Ascending aorta (tissue), 2 donors: ENCODE measurements at regions not wholly inside any gene's neighbourhood (a gene's known extent, or its start where the extent isn't known, plus 50 kb on each side); places are given as distances from the start of the nearest gene placed in this dataset.

Source experiments
- DNase-seq, 2 donors: peaks; one replicate each; pipeline ENCODE4 v3.0.0-alpha.2; 2019; ENCODE audit warnings: low spot score in 2 of 2
- H3K27ac ChIP-seq, 2 donors: fragments of 200-600 bp; sonication (generic); one replicate each; pipeline ENCODE4 v1.5.1; 2016 to 2017; ENCODE audit warnings: mild to moderate bottlenecking in 1 of 2
- H3K27me3 ChIP-seq: fragments of 200-600 bp; sonication (generic); one replicate; pipeline ENCODE4 v1.5.1; 2017
- H3K36me3 ChIP-seq, 2 donors: fragments of 200-600 bp; sonication (generic); one replicate each; pipeline ENCODE4 v1.5.1; 2016
- H3K4me1 ChIP-seq, 2 donors: fragments of 200-600 bp; sonication (generic); one replicate each; pipeline ENCODE4 v1.5.1; 2016 to 2017; ENCODE audit warnings: mild to moderate bottlenecking in 1 of 2
- H3K4me3 ChIP-seq, 2 donors: fragments of 200-600 bp; sonication (generic); one replicate each; pipeline ENCODE4 v1.5.1; 2016 to 2017; ENCODE audit warnings: mild to moderate bottlenecking in 1 of 2
- H3K9me3 ChIP-seq, 2 donors: fragments of 200-600 bp; sonication (generic); one replicate each; pipeline ENCODE4 v1.5.1; 2016
- intact Hi-C: fragments of 100-400 bp; cut with DNase I; formaldehyde crosslinking; loops from one replicate; pipeline ENCODE4 v1.15.1; 2023
- TF ChIP-seq, protein P1 (sequence below), 3 experiments: fragments of 200-600 bp in 2 of 3; fragments of 450-650 bp in 1 of 3; sonication (generic) in 2 of 3; IDR thresholded peaks; one replicate each; pipeline ENCODE4 v1.5.1; 2016 to 2019; ENCODE audit warnings: antibody characterized with exemption in 3 of 3, mild to moderate bottlenecking in 1 of 3, moderate library complexity in 1 of 3

DNA sequence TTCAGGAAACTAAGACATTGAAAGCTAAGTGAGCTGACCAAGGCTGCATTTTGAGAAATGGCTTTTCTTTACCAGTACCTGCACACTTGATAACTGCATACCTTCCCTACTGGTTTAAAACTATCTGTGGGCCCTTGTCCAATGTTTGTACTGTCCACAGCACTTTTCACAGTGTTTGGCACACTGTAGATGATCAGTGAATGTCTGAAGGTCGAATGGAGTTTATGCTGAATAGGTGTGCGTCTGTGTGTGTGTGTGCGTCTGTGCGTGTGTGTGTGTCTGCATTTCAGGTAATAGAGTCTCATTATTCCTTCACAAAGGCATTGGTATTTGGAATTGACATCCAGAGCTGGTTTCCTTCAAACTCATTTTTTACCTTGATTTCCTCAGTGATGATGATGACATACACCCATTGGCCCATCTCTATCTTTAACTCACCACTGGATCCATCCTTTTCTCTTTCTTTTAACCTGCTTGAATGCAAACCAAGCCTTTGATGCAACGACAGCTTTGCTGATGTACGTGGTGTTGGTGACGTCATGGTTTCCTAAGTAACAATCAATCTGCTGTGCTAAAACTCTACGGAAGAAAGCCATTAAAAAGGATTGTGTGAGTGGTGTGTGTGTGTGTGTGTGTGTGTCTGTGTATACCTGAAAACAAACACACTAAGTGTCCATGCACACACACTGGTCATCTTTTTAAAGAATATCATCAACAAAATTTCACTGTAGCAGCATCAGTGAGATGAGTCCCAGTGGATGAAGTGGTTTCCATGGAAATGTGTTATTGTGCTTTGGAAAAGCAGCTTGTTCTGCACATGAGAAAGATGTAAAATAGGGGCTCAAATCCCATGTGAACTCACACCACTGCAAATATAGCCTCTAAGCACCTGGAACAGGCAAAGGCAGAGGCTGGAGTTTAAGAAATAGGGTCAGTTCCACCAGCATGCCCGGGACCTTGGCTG, 490.2 kb upstream of the B3GAT1 start:
- no peak overlapping the region for H3K27ac ChIP-seq
- intact Hi-C loops, result no loop called here
- no peaks in the 10 kb centered on the region for H3K36me3 ChIP-seq
- peaks cover 0 to 12% of the 10 kb centered on the region in 2 donors for H3K4me1 ChIP-seq
- TF ChIP-seq, protein P1, sequence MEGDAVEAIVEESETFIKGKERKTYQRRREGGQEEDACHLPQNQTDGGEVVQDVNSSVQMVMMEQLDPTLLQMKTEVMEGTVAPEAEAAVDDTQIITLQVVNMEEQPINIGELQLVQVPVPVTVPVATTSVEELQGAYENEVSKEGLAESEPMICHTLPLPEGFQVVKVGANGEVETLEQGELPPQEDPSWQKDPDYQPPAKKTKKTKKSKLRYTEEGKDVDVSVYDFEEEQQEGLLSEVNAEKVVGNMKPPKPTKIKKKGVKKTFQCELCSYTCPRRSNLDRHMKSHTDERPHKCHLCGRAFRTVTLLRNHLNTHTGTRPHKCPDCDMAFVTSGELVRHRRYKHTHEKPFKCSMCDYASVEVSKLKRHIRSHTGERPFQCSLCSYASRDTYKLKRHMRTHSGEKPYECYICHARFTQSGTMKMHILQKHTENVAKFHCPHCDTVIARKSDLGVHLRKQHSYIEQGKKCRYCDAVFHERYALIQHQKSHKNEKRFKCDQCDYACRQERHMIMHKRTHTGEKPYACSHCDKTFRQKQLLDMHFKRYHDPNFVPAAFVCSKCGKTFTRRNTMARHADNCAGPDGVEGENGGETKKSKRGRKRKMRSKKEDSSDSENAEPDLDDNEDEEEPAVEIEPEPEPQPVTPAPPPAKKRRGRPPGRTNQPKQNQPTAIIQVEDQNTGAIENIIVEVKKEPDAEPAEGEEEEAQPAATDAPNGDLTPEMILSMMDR (IDR thresholded peaks at IDR 0.05), result no peak
- no peaks in the 10 kb centered on the region for H3K27me3 ChIP-seq
- H3K4me3 ChIP-seq, result no peak overlapping the region
- H3K9me3 ChIP-seq, result no peaks in the 10 kb centered on the region
- DNase-seq, result no peak

GRCh38 chr11:134901542-134901941, 489.5 kb upstream of the B3GAT1 start:
- Histone ChIP-seq H3K4me1 (peaks cover 0 to 12% of the 10 kb centered on the region in 2 donors), H3K27me3 (no peaks in the 10 kb centered on the region), H3K9me3 (no peaks in the 10 kb centered on the region), H3K27ac (no peak overlapping the region), H3K36me3 (no peaks in the 10 kb centered on the region), H3K4me3 (no peak overlapping the region)
- intact Hi-C loops, result no loop called here
- TF ChIP-seq, protein P1 (IDR thresholded peaks at IDR 0.05), result no peak
- DNase-seq, result no peak

DNA sequence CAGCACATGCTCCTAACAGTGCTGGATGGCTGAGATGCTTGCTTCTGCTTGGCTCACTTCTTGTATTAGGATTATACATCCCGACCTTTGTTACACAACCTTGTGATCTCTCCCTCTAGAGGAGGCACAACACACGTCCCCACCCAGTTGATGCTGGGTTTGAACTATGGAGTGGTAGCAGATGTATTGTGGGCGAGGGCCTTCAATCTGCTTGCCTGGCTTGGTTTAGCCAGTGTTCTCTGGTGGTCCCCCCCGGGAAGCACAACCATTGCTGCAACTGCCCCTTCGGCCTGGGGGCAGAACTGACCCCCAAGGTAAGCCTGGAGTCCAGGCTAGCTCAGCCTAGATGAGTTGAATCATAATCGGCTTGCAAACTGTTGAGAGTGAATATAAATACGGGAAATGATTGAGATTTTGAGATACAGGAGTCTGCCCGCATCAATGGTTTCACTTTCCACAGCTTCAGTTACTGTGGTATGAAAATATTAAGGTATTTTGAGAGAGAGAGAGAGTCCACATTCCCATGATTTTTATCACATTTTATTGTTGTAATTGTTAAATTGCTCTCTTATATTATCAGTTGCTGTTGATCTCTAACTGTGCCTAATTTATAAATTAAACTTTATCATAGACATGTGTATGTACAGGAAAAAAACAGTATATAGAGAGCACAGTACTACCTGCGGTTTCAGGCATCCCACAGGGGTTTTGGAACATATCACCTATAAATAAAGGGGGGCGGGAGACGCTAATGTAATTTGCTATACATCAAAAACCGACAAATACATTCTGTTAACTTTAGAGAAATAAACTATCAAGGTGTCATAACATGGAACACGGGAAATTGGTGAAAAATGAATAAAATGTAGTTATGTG, 482.0 kb upstream of the B3GAT1 start:
- no peaks in the 10 kb centered on the region for H3K27me3 ChIP-seq
- TF ChIP-seq, protein P1 (IDR thresholded peaks at IDR 0.05), result no peak
- H3K4me1 ChIP-seq, result no peaks in the 10 kb centered on the region
- H3K27ac ChIP-seq, result no peak overlapping the region
- no peak for DNase-seq
- no peaks in the 10 kb centered on the region for H3K36me3 ChIP-seq
- no peaks in the 10 kb centered on the region for H3K9me3 ChIP-seq
- intact Hi-C loops, result no loop called here
- no peak overlapping the region for H3K4me3 ChIP-seq

- H3K9me3 ChIP-seq, result no peaks in the 10 kb centered on the region
- no peak overlapping the region for H3K27ac ChIP-seq
- H3K4me1 ChIP-seq, result no peaks in the 10 kb centered on the region
- H3K4me3 ChIP-seq, result no peak overlapping the region
- TF ChIP-seq, protein P1 (IDR thresholded peaks at IDR 0.05), result no peak
- intact Hi-C loops, result no loop called here
- no peaks in the 10 kb centered on the region for H3K27me3 ChIP-seq
- H3K36me3 ChIP-seq, result no peaks in the 10 kb centered on the region
- no peak for DNase-seq
Observed at GRCh38 chr11:134890446-134890845, 478.4 kb upstream of the B3GAT1 start.

GRCh38 chr11:134889832-134890231, 477.8 kb upstream of the B3GAT1 start:
- TF ChIP-seq, protein P1 (IDR thresholded peaks at IDR 0.05), result no peak
- intact Hi-C loops, result no loop called here
- no peaks in the 10 kb centered on the region for H3K4me1 ChIP-seq
- no peaks in the 10 kb centered on the region for H3K36me3 ChIP-seq
- H3K27ac ChIP-seq, result no peak overlapping the region
- H3K9me3 ChIP-seq, result no peaks in the 10 kb centered on the region
- no peak overlapping the region for H3K4me3 ChIP-seq
- no peaks in the 10 kb centered on the region for H3K27me3 ChIP-seq
- no peak for DNase-seq
